ENCODE measurements at regions not wholly inside any gene's neighbourhood (a gene's known extent, or its start where the extent isn't known, plus 50 kb on each side); places are given as distances from the start of the nearest gene placed in this dataset.

GRCh38 chr13:57970404-57970803, 338.9 kb downstream of the PCDH17 start:
- no peak overlapping the region for H3K27ac Mint-ChIP-seq
- peaks cover 6% of the 10 kb centered on the region for H3K9me3 Mint-ChIP-seq (ENCODE audit: insufficient read depth)
- Histone ChIP-seq H3K9ac (ENCODE audit: low read length) (no peak overlapping the region), H3K4me1 (ENCODE audit: control insufficient read depth in 2 of 2, insufficient read depth in 2 of 2, low read length in 2 of 2) (no peaks in the 10 kb centered on the region), H3K79me2 (ENCODE audit: control insufficient read depth, insufficient read depth, low read length) (no peaks in the 10 kb centered on the region), H3K27me3 (replicated peaks in 1 of 4; ENCODE audit: control extremely low read depth in 1 of 4, control insufficient read depth in 3 of 4, insufficient read depth in 4 of 4, low read length in 3 of 4) (no peaks in the 10 kb centered on the region), H4K20me1 (ENCODE audit: control insufficient read depth, insufficient read depth, low read length, poor library complexity, severe bottlenecking) (no peaks in the 10 kb centered on the region), H2AFZ (ENCODE audit: insufficient read depth, low read depth, low read length, poor library complexity, severe bottlenecking) (no peak overlapping the region), H3K4me2 (replicated peaks; ENCODE audit: low read depth, low read length, poor library complexity, severe bottlenecking) (no peak overlapping the region), H3K4me3 (ENCODE audit: control extremely low read depth in 1 of 5, extremely low read depth in 1 of 5, insufficient read depth in 1 of 5, low read depth in 2 of 5, low read length in 4 of 5) (no peak overlapping the region), H3K27ac (ENCODE audit: low read length in 2 of 2) (no peak overlapping the region), H3K9me3 (ENCODE audit: control extremely low read depth in 1 of 3, control insufficient read depth in 2 of 3, insufficient read depth in 1 of 3, low read length in 2 of 3) (peaks cover 0 to 8% (median 0%) of the 10 kb centered on the region in 3 donors), H3K36me3 (replicated peaks in 1 of 2; ENCODE audit: control extremely low read depth in 1 of 2, control insufficient read depth in 1 of 2, extremely low read depth in 1 of 2, insufficient read depth in 2 of 2, low read length in 1 of 2) (no peaks in the 10 kb centered on the region)
- no peak overlapping the region for H3K4me3 Mint-ChIP-seq
- no peak for TF ChIP-seq CTCF (IDR thresholded peaks at IDR 0.05)
- no CpG with 5 or more reads among the region's 1 CpG for WGBS (ENCODE audit: insufficient coverage)
- intact Hi-C loops (cut with micrococcal nuclease) = no loop called here
- no peaks in the 10 kb centered on the region for H3K27me3 Mint-ChIP-seq
- H3K4me1 Mint-ChIP-seq = no peaks in the 10 kb centered on the region
- ATAC-seq (ENCODE audit: low read depth) (no peak), DNase-seq (no peak)
- POLR2A ChIA-PET = no interaction called here
- CTCF ChIA-PET = no interaction called here

- Histone ChIP-seq H3K4me2 (replicated peaks; ENCODE audit: low read depth, low read length, poor library complexity, severe bottlenecking) (no peak overlapping the region), H3K27me3 (replicated peaks in 1 of 4; ENCODE audit: control extremely low read depth in 1 of 4, control insufficient read depth in 3 of 4, insufficient read depth in 4 of 4, low read length in 3 of 4) (no peaks in the 10 kb centered on the region), H3K9ac (ENCODE audit: low read length) (no peak overlapping the region), H3K36me3 (replicated peaks in 1 of 2; ENCODE audit: control extremely low read depth in 1 of 2, control insufficient read depth in 1 of 2, extremely low read depth in 1 of 2, insufficient read depth in 2 of 2, low read length in 1 of 2) (no peaks in the 10 kb centered on the region), H3K79me2 (ENCODE audit: control insufficient read depth, insufficient read depth, low read length) (no peaks in the 10 kb centered on the region), H4K20me1 (ENCODE audit: control insufficient read depth, insufficient read depth, low read length, poor library complexity, severe bottlenecking) (no peaks in the 10 kb centered on the region), H3K4me1 (ENCODE audit: control insufficient read depth in 2 of 2, insufficient read depth in 2 of 2, low read length in 2 of 2) (no peaks in the 10 kb centered on the region), H3K27ac (ENCODE audit: low read length in 2 of 2) (no peak overlapping the region), H2AFZ (ENCODE audit: insufficient read depth, low read depth, low read length, poor library complexity, severe bottlenecking) (no peak overlapping the region), H3K4me3 (ENCODE audit: control extremely low read depth in 1 of 5, extremely low read depth in 1 of 5, insufficient read depth in 1 of 5, low read depth in 2 of 5, low read length in 4 of 5) (no peak overlapping the region), H3K9me3 (ENCODE audit: control extremely low read depth in 1 of 3, control insufficient read depth in 2 of 3, insufficient read depth in 1 of 3, low read length in 2 of 3) (peaks cover 0 to 4% (median 1%) of the 10 kb centered on the region in 3 donors)
- ATAC-seq (ENCODE audit: low read depth) (no peak), DNase-seq (no peak)
- intact Hi-C loops (cut with micrococcal nuclease) = no loop called here
- Mint-ChIP-seq H3K27ac (no peak overlapping the region), H3K4me3 (no peak overlapping the region), H3K9me3 (ENCODE audit: insufficient read depth) (peaks cover 12% of the 10 kb centered on the region), H3K4me1 (no peaks in the 10 kb centered on the region), H3K27me3 (no peaks in the 10 kb centered on the region)
- CTCF ChIA-PET = no interaction called here
- TF ChIP-seq EZH2 (IDR thresholded peaks at IDR 0.05; ENCODE audit: borderline replicate concordance, insufficient read depth, low read depth, low read length, poor library complexity, severe bottlenecking) = no peak
- no peak for TF ChIP-seq CTCF (IDR thresholded peaks at IDR 0.05)
- POLR2A ChIA-PET = no interaction called here
These were observed 351.2 kb downstream of the PCDH17 start for GRCh38 chr13:57982782-57983181.
